GM19240 (cell line): ENCODE measurements at regions not wholly inside any gene's neighbourhood (a gene's known extent, or its start where the extent isn't known, plus 50 kb on each side); places are given as distances from the start of the nearest gene placed in this dataset.
"Not testable (repeated sequence)": the region's sequence is repeated elsewhere in the genome, so short reads cannot be mapped to it uniquely, and the experiment has no call there.

Experiments
- DNase-seq: peaks from one replicate; pipeline ENCODE4 v3.0.0; 2011; ENCODE audit warnings: low spot score; ENCODE audit not compliant: insufficient read length

GRCh38 chr15:89024418-89024817 is 63.8 kb upstream of the ABHD2 start:
- no peak for DNase-seq

DNA sequence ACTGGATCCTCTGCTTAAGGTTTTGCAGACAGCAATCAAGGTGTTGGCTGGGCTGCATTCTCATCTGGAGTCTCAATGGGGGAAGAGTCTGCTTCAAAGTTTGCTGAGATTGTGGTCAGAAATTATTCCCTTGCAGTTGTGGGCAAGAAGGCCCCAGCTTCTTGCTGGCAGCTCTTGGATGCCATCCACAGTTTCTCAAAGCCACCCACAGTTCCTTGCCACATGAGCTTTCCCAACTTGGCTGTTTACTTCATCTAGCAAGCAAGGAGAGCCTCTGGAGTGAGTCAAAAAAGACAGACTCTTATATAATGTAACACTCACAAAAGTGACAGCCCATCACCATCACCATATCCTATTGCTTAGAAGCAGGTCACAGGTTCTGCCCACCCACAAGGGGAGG is 62.1 kb upstream of the ABHD2 start:
- DNase-seq = no peak

DNA sequence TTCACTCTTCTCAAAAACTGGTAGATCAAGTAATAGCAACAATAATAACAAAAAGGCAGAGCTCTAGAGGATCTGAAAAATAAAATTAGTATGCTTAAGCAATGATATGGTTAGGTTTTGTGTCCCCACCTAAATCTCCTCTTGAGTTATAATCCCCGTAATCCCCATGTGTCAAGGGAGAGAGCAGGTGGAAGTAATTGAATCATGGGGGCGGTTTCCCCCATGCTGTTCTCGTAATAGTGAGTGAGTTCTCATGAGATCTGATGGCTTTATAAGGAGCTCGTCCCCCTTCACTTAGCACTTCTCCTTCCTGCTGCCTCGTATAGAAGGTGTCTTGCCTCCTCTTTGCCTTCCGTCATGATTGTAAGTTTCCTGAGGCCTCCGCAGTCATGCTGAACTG is 60.2 kb upstream of the ABHD2 start:
- DNase-seq = no peak

- DNase-seq = no peak
These were observed 57.9 kb upstream of the ABHD2 start for GRCh38 chr15:89030311-89030710.

- DNase-seq = not testable (repeated sequence)
These were observed 56.5 kb upstream of the ABHD2 start for GRCh38 chr15:89031637-89032285.

GRCh38 chr15:89034305-89034704 is 54.0 kb upstream of the ABHD2 start:
- DNase-seq = no peak

GRCh38 chr15:89035150-89035549 is 53.1 kb upstream of the ABHD2 start:
- DNase-seq = no peak

DNA sequence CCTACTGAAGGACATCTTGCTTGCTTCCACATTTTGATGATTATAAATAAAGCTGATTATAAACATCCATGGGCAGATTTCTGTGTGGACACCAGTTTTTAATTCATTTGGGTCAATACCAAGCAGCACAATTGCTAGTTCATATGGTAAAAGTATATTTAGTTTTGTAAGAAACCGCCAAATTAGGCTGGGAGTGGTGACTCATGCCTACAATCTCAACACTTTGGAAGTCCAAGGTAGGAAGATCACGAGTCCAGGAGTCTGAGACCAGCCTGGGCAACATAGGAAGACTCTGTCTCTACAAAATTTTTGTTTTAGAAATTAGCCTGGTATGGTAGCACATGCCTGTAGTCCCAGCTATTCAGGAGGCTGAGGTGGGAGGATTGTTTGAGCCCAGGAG is 52.6 kb upstream of the ABHD2 start:
- DNase-seq = no peak

- DNase-seq = no peak
These were observed 50.1 kb upstream of the ABHD2 start for GRCh38 chr15:89038146-89038545.
